ENCODE measurements at regions not wholly inside any gene's neighbourhood (a gene's known extent, or its start where the extent isn't known, plus 50 kb on each side); places are given as distances from the start of the nearest gene placed in this dataset.

- no peak for TF ChIP-seq TCF12 (IDR thresholded peaks at IDR 0.05; ENCODE audit: low read depth)
- no peak for TF ChIP-seq TEAD4 (IDR thresholded peaks at IDR 0.05)
- TF ChIP-seq, protein P1, sequence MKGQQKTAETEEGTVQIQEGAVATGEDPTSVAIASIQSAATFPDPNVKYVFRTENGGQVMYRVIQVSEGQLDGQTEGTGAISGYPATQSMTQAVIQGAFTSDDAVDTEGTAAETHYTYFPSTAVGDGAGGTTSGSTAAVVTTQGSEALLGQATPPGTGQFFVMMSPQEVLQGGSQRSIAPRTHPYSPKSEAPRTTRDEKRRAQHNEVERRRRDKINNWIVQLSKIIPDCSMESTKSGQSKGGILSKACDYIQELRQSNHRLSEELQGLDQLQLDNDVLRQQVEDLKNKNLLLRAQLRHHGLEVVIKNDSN (IDR thresholded peaks at IDR 0.05): no peak
- no peak for TF ChIP-seq EP300 (IDR thresholded peaks at IDR 0.05; ENCODE audit: borderline replicate concordance)
- TF ChIP-seq NFIC (IDR thresholded peaks at IDR 0.05): no peak
- TF ChIP-seq TAF1 (IDR thresholded peaks at IDR 0.05; ENCODE audit: low read depth): no peak
- no peak for TF ChIP-seq RAD21 (IDR thresholded peaks at IDR 0.05; ENCODE audit: low read depth)
- no peak for TF ChIP-seq ZBTB7A (IDR thresholded peaks at IDR 0.05; ENCODE audit: low read depth)
- TF ChIP-seq EGR1 (IDR thresholded peaks at IDR 0.05): no peak
- no peak for TF ChIP-seq CREB1 (IDR thresholded peaks at IDR 0.05; ENCODE audit: low read depth)
These were observed 77.9 kb downstream of the DMRT2 start for GRCh38 chr9:1128046-1128445.

DNA sequence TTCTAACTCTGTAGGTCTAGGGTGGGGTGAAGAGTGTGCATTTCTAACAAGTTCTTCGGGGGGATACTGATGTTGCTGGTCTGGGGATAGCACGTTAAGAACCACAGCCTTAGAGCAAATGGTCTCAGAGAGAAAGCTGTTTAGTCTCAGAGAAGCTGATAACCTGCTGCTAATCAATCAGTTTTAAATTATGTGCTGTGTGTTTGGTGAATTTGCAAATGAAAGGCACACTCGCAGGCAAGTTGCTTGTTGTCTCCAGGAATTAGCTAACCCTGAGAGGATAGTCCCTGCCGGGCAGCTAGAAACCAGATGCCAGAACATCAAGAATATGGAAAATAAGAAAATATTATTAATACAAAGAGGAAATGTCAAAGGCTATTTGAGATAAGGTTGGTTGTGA, 79.2 kb downstream of the DMRT2 start:
- no peak for TF ChIP-seq REST (IDR thresholded peaks at IDR 0.05; ENCODE audit: low read depth)
- TF ChIP-seq TAF1 (IDR thresholded peaks at IDR 0.05; ENCODE audit: low read depth): no peak
- TF ChIP-seq NFIC (IDR thresholded peaks at IDR 0.05): no peak
- no peak for TF ChIP-seq CEBPB (IDR thresholded peaks at IDR 0.05)
- TF ChIP-seq ZBTB7A (IDR thresholded peaks at IDR 0.05; ENCODE audit: low read depth): no peak
- no peak for TF ChIP-seq EP300 (IDR thresholded peaks at IDR 0.05; ENCODE audit: borderline replicate concordance)

DNA sequence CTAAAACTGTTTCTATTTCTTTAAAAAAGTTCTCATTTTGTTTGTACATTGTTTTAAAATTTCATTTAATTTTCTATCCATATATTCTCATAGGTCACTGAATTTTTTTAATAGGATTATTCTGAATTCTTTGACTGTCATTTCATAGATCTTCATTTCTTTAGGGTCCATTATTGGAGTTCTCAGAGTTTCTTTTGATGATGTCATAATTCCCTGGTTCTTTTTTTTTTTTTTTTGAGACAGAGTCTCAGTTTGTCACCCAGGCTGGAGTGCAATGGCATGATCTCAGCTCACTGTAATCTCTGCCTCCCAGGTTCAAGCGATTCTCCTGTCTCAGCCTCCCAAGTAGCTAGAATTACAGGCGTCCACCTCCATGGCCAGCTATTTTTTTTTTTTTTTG, 89.9 kb downstream of the DMRT2 start:
- TF ChIP-seq EGR1 (IDR thresholded peaks at IDR 0.05) (no peak), TAF1 (IDR thresholded peaks at IDR 0.05; ENCODE audit: low read depth) (no peak), REST (IDR thresholded peaks at IDR 0.05; ENCODE audit: low read depth) (no peak), NFIC (IDR thresholded peaks at IDR 0.05) (no peak), EP300 (IDR thresholded peaks at IDR 0.05; ENCODE audit: borderline replicate concordance) (no peak), ZBTB7A (IDR thresholded peaks at IDR 0.05; ENCODE audit: low read depth) (no peak)

DNA sequence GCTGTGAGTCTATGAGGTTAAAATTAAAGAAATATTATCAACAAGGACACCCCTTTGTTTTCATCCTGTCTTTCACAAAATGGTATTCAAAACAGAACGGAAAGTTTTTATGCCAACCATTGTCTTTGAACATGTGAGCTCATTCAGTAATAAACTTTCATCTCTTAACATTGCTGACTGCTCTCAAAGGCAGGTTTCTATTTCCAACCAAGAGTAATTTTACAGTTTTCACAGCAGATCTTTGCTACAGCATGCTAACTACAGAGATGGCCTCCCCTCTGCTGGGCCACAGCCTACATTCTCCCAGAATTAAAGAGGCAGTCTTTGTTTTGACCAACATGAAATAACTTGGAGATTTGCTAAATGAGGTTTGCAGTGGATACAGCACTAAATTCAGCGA, 101.5 kb downstream of the DMRT2 start:
- TF ChIP-seq RAD21 (IDR thresholded peaks at IDR 0.05; ENCODE audit: low read depth) (no peak), ZBTB7A (IDR thresholded peaks at IDR 0.05; ENCODE audit: low read depth) (no peak), TEAD4 (IDR thresholded peaks at IDR 0.05) (no peak), REST (IDR thresholded peaks at IDR 0.05; ENCODE audit: low read depth) (no peak)
- TF ChIP-seq, protein P1 (IDR thresholded peaks at IDR 0.05): no peak

DNA sequence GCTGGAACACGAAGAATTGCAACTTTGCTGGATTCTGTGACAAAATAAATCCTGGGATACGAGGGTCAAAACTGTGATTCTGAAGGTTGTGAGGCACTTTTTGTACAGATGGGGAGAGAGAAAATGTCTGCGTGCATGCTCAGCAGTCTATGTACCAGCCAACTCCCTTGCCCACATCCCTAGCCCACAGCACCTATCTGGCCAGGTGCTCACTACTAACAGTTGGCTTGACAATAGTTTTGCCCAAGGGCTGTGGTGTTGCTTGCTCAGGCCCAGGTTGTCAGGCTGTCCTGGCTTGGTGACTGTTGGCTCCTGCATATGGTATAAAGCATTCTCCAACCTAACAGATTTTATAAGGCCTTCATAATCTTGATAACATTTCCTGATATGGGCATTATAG, 102.0 kb downstream of the DMRT2 start:
- TF ChIP-seq, protein P1 (IDR thresholded peaks at IDR 0.05): no peak
- TF ChIP-seq CREB1 (IDR thresholded peaks at IDR 0.05; ENCODE audit: low read depth) (no peak), TAF1 (IDR thresholded peaks at IDR 0.05; ENCODE audit: low read depth) (no peak), NFIC (IDR thresholded peaks at IDR 0.05) (no peak), YY1 (IDR thresholded peaks at IDR 0.05; ENCODE audit: low read depth) (no peak), ZBTB7A (IDR thresholded peaks at IDR 0.05; ENCODE audit: low read depth) (no peak), TCF12 (IDR thresholded peaks at IDR 0.05; ENCODE audit: low read depth) (no peak), EGR1 (IDR thresholded peaks at IDR 0.05) (no peak), CEBPB (IDR thresholded peaks at IDR 0.05) (no peak), FOXM1 (IDR thresholded peaks at IDR 0.05; ENCODE audit: borderline replicate concordance, low read depth) (no peak)
- TF ChIP-seq, protein P2, sequence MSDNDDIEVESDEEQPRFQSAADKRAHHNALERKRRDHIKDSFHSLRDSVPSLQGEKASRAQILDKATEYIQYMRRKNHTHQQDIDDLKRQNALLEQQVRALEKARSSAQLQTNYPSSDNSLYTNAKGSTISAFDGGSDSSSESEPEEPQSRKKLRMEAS (IDR thresholded peaks at IDR 0.05): no peak
